Anterior cingulate cortex (tissue), 58 donors: ENCODE measurements at regions not wholly inside any gene's neighbourhood (a gene's known extent, or its start where the extent isn't known, plus 50 kb on each side); places are given as distances from the start of the nearest gene placed in this dataset.
"Not testable (repeated sequence)": the region's sequence is repeated elsewhere in the genome, so short reads cannot be mapped to it uniquely, and the experiment has no call there.

Source experiments
- DNase-seq, 58 donors: peaks; one replicate each; lab custom pipeline; 2025; lab: John Stamatoyannopoulos, UW

DNA sequence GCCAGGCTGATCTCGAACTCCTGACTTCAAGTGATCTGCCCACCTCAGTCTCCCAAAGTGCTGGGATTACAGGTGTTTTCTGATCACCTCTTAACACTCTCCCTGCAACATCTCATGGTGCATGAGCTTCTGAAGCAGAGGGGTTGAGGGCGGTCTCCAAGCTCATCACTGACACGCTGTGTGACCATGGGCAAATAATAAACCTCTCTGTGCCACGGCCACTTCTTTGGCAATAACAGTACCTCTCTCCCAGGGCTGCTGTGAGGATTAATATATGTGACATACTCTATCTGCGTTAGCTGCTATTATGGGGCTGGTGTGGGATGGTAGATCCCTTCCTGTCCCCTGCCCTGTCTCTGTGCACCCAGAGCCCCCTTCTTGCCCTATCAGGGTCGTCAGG, 62.9 kb upstream of the LHX5 start:
- DNase-seq = no peak

- DNase-seq = no peak
Observed at GRCh38 chr12:113533842-113534375, 62.2 kb upstream of the LHX5 start.

DNA sequence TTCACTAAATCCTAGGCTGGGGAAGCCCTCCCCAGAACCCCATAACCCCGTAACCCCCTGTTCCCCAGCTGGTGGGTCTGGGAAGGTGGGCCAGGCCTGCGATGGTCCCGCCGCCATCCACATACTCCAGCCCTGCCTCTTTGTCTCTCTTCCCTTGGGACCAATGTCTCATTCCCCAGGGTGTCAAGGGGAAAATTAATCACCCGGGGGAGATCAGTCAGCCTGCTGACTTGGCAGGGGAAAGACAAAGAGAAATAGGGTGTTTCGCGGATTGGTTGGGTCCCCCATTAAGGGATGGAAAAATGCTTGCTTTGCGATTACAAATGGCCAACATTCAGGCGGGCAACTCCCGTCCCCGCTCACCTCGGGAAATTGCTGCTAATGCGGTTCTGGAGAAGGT, 60.6 kb upstream of the LHX5 start:
- no peak for DNase-seq

DNA sequence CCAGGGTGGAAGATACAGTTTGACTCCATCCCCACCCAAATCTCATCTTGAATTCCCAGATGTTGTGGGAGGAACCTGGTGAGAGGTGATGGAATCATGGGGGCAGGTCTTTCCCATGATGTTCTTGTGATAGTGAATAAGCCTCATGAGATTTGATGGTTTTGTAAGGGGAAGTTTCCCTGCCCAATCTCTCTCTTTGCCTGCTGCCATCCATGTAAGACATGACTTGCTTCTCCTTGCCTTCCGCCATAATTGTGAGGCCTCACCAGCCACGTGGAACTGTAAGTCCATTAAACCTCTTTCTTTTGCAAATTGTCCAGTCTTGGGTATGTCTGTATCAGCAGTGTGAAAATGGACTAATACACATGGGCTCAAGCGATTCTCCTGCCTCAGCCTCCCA, 59.4 kb upstream of the LHX5 start:
- not testable (repeated sequence) for DNase-seq

DNA sequence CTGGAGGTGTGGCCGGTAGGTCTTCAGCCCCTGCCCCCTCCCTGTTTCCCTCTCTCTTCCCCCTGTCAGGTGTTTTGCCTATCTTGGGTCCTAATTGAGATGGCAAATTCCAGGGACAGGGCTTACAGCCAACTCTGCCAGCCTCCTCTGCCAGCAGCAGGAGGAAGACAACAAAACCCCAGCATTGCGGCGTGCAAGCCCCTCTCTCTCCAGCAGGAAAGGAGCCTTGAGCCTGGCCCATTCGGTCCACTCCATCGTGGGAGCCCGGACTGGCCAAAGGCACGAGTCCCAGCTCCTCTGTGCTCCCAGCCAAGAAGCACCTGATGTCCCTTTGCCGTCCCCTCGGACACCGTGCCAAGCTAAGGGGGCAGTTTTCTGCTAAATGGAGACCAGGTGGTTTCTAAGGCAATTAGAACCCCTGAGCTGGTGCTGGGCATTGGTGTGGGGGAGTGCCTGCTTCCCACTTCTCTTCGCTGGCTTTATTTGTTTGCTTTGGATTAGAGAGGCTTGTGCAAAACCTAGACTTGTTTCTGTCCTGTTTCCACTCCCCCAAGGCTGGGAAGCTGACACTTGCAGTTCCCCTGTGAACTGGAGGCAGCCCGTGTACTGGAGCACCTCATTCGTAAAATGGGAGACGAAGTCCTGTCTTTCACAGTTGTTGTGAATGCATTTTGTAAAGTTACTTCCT, 57.1 kb upstream of the LHX5 start:
- peak in 2 of 58 donors; percentile 3 to 23 for DNase-seq

DNA sequence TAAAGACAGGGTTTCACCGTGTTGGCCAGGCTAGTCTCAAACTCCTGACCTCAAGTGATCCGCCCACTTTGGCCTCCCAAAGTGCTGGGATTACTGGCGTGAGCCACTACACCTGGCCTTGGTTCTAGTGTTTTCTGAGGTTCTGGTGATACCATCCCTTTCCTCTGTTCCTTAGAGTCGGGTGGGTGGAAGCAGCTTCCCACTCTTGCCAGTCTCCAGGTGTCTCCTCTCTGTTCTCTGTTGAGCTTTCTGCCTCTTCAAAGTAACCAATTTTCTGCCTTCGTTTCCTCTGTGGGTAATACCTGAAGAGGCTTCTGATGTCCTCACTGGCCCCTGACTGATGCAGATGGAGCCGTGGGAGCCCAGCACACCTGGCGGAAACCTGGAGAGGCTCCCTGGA, 53.4 kb upstream of the LHX5 start:
- no peak for DNase-seq

- no peak for DNase-seq
Observed at GRCh38 chr12:113524495-113524894, 52.8 kb upstream of the LHX5 start.

GRCh38 chr12:113521708-113522107, 50.0 kb upstream of the LHX5 start:
- DNase-seq = no peak
